ENCODE measurements at regions not wholly inside any gene's neighbourhood (a gene's known extent, or its start where the extent isn't known, plus 50 kb on each side); places are given as distances from the start of the nearest gene placed in this dataset.

DNA sequence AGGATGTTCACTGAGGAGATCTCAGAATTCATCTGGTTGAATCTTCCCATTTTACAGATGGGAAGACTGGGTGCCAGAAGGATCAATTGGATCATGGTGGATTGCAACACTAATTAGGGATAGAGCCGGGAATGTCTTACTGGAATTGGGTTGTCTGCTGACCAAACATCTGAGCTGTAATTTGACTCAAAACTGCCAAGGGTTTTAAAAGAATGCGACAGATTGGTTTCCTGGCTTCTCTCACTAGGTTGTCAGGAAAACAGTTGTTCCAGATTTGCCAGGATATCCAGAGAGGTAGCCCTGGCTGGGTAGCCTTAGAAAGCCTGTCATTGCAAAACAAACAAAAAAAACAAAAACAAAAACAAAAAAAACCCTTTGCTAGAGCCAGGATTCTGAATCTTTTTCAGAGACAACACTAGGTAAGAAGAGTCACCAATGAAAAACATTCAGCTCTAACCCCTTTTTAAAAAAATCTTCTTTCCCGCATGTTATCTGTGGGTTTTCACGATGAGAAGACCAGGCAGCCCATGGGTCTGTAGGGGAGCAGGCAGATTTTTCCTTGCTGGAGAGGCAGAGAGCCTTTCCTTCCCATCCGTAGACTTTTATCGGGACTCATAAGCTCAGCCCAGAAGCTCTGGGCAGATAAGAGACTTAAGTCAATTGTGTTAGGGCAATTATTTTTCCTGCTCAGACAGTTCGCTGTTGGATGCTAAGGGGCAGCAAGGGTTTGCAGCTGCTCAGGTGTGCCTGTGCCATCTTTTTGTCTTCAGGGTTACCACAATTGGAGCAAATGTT is 418.9 kb downstream of the PRDM2 start:
- H3K27me3 ChIP-seq (ENCODE audit: insufficient read depth, poor library complexity, severe bottlenecking) = peaks cover 2% of the 10 kb centered on the region
- H3K27ac ChIP-seq (replicated peaks) = no peak overlapping the region
- no peak overlapping the region for H3K4me3 ChIP-seq (replicated peaks; ENCODE audit: insufficient read depth, low read length)
- DNase-seq (ENCODE audit: low read depth in 1 of 2, low spot score in 1 of 2) = no peak
- no peak for TF ChIP-seq POLR2AphosphoS5 (IDR thresholded peaks at IDR 0.05; ENCODE audit: low read depth)
- no peak for TF ChIP-seq GABPA (IDR thresholded peaks at IDR 0.05; ENCODE audit: low read depth)
- TF ChIP-seq, protein P1, sequence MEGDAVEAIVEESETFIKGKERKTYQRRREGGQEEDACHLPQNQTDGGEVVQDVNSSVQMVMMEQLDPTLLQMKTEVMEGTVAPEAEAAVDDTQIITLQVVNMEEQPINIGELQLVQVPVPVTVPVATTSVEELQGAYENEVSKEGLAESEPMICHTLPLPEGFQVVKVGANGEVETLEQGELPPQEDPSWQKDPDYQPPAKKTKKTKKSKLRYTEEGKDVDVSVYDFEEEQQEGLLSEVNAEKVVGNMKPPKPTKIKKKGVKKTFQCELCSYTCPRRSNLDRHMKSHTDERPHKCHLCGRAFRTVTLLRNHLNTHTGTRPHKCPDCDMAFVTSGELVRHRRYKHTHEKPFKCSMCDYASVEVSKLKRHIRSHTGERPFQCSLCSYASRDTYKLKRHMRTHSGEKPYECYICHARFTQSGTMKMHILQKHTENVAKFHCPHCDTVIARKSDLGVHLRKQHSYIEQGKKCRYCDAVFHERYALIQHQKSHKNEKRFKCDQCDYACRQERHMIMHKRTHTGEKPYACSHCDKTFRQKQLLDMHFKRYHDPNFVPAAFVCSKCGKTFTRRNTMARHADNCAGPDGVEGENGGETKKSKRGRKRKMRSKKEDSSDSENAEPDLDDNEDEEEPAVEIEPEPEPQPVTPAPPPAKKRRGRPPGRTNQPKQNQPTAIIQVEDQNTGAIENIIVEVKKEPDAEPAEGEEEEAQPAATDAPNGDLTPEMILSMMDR (IDR thresholded peaks at IDR 0.05; ENCODE audit: insufficient read depth, low read length) = no peak
- TF ChIP-seq, protein P2, sequence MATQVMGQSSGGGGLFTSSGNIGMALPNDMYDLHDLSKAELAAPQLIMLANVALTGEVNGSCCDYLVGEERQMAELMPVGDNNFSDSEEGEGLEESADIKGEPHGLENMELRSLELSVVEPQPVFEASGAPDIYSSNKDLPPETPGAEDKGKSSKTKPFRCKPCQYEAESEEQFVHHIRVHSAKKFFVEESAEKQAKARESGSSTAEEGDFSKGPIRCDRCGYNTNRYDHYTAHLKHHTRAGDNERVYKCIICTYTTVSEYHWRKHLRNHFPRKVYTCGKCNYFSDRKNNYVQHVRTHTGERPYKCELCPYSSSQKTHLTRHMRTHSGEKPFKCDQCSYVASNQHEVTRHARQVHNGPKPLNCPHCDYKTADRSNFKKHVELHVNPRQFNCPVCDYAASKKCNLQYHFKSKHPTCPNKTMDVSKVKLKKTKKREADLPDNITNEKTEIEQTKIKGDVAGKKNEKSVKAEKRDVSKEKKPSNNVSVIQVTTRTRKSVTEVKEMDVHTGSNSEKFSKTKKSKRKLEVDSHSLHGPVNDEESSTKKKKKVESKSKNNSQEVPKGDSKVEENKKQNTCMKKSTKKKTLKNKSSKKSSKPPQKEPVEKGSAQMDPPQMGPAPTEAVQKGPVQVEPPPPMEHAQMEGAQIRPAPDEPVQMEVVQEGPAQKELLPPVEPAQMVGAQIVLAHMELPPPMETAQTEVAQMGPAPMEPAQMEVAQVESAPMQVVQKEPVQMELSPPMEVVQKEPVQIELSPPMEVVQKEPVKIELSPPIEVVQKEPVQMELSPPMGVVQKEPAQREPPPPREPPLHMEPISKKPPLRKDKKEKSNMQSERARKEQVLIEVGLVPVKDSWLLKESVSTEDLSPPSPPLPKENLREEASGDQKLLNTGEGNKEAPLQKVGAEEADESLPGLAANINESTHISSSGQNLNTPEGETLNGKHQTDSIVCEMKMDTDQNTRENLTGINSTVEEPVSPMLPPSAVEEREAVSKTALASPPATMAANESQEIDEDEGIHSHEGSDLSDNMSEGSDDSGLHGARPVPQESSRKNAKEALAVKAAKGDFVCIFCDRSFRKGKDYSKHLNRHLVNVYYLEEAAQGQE (IDR thresholded peaks at IDR 0.05; ENCODE audit: insufficient replicate concordance, low read depth) = no peak
- TF ChIP-seq SPI1 (IDR thresholded peaks at IDR 0.05; ENCODE audit: borderline replicate concordance, low read depth) = no peak

- peaks cover 2% of the 10 kb centered on the region for H3K27me3 ChIP-seq (ENCODE audit: insufficient read depth, poor library complexity, severe bottlenecking)
- no peak for DNase-seq (ENCODE audit: low read depth in 1 of 2, low spot score in 1 of 2)
- H3K27ac ChIP-seq (replicated peaks) = no peak overlapping the region
- no peak for TF ChIP-seq GABPA (IDR thresholded peaks at IDR 0.05; ENCODE audit: low read depth)
- no peak for TF ChIP-seq POLR2AphosphoS5 (IDR thresholded peaks at IDR 0.05; ENCODE audit: low read depth)
- no peak for TF ChIP-seq SPI1 (IDR thresholded peaks at IDR 0.05; ENCODE audit: borderline replicate concordance, low read depth)
- TF ChIP-seq, protein P1 (IDR thresholded peaks at IDR 0.05; ENCODE audit: insufficient read depth, low read length) = no peak
- TF ChIP-seq, protein P2 (IDR thresholded peaks at IDR 0.05; ENCODE audit: insufficient replicate concordance, low read depth) = no peak
- H3K4me3 ChIP-seq (replicated peaks; ENCODE audit: insufficient read depth, low read length) = no peak overlapping the region
These were observed 420.9 kb downstream of the PRDM2 start for GRCh38 chr1:14120895-14121294.

- DNase-seq (ENCODE audit: low read depth in 1 of 2, low spot score in 1 of 2) = no peak
- TF ChIP-seq POLR2AphosphoS5 (IDR thresholded peaks at IDR 0.05; ENCODE audit: low read depth) (no peak), GABPA (IDR thresholded peaks at IDR 0.05; ENCODE audit: low read depth) (no peak), SPI1 (IDR thresholded peaks at IDR 0.05; ENCODE audit: borderline replicate concordance, low read depth) (no peak)
- TF ChIP-seq, protein P2 (IDR thresholded peaks at IDR 0.05; ENCODE audit: insufficient replicate concordance, low read depth) = no peak
- TF ChIP-seq, protein P1 (IDR thresholded peaks at IDR 0.05; ENCODE audit: insufficient read depth, low read length) = no peak
- H3K27ac ChIP-seq (replicated peaks) = no peak overlapping the region
- no peaks in the 10 kb centered on the region for H3K27me3 ChIP-seq (ENCODE audit: insufficient read depth, poor library complexity, severe bottlenecking)
- no peak overlapping the region for H3K4me3 ChIP-seq (replicated peaks; ENCODE audit: insufficient read depth, low read length)
These were observed 428.1 kb downstream of the PRDM2 start for GRCh38 chr1:14128096-14128495.
